ENCODE measurements at regions not wholly inside any gene's neighbourhood (a gene's known extent, or its start where the extent isn't known, plus 50 kb on each side); places are given as distances from the start of the nearest gene placed in this dataset.

GRCh38 chr12:65561798-65562382 lies 262.4 kb upstream of the HMGA2 start:
- H3K79me2 ChIP-seq (ENCODE audit: insufficient read depth, low read depth) = no peaks in the 10 kb centered on the region
- H3K4me3 ChIP-seq (IDR thresholded peaks at IDR 0.05; ENCODE audit: insufficient read depth, low read depth, low read length) = no peak overlapping the region
- no peak overlapping the region for H3K27ac ChIP-seq
- H3K4me1 ChIP-seq (ENCODE audit: low read depth, poor library complexity, severe bottlenecking) = no peaks in the 10 kb centered on the region
- no peaks in the 10 kb centered on the region for H4K20me1 ChIP-seq (ENCODE audit: insufficient read depth)
- no peak for TF ChIP-seq CTCF (conservative IDR thresholded peaks at IDR 0.05; ENCODE audit: low read depth, low read length)
- H2AFZ ChIP-seq (ENCODE audit: low read depth) = no peak overlapping the region
- no peak overlapping the region for H3K4me2 ChIP-seq
- H3K36me3 ChIP-seq (ENCODE audit: insufficient read depth) = no peaks in the 10 kb centered on the region
- no peak overlapping the region for H3K9ac ChIP-seq
- H3K27me3 ChIP-seq (ENCODE audit: insufficient read depth, low read depth) = no peaks in the 10 kb centered on the region

DNA sequence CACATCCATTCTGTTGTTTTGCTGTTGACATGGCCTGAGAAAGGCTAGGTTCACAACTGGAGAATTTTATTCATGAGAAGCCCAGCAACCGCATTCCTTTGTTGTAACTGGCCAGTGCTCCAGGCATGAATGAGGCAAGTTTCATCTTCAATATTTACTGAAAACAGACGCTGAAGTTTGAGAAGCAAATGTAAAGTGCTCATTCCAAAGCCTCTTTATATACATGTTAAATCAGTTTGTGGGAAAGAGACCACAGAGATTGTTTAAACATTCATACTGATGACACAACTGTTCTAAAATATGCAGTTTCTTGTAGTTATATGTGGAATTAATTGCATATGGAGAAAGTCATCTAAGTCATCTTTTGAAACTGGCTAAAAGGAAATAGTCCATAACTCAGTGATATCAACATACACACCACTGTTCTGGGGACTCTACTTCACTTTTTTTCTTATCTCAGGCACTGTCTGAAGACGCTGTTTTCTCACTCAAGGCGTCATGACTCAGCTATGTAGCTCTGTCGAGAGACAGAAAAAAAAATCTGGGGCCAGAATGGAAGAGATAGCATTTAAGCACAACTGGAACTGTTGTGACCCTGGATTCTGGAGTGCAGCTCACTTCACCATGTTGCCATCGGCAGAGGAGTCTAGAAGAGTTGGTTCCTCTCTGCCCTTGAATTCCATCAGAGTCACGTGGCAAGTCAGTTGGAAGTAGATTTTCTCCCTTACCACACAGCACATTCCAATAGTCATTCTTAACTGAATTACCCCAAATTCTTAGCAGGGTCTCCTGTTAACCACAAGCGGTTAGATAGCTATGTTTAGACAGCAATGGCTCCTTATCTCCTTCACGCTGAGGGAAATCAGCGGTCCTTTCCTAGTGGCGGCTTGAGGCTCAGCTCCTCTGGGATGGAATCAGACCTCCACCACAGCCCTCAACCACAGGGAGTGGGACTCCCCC lies 258.4 kb upstream of the HMGA2 start:
- Histone ChIP-seq H3K36me3 (ENCODE audit: insufficient read depth) (no peaks in the 10 kb centered on the region), H3K9ac (no peak overlapping the region), H3K4me1 (ENCODE audit: low read depth, poor library complexity, severe bottlenecking) (no peaks in the 10 kb centered on the region), H4K20me1 (ENCODE audit: insufficient read depth) (no peaks in the 10 kb centered on the region), H3K79me2 (ENCODE audit: insufficient read depth, low read depth) (no peaks in the 10 kb centered on the region), H3K4me2 (no peak overlapping the region), H3K27ac (no peak overlapping the region), H3K4me3 (IDR thresholded peaks at IDR 0.05; ENCODE audit: insufficient read depth, low read depth, low read length) (no peak overlapping the region), H2AFZ (ENCODE audit: low read depth) (no peak overlapping the region), H3K27me3 (ENCODE audit: insufficient read depth, low read depth) (no peaks in the 10 kb centered on the region)
- no peak for TF ChIP-seq CTCF (conservative IDR thresholded peaks at IDR 0.05; ENCODE audit: low read depth, low read length)

DNA sequence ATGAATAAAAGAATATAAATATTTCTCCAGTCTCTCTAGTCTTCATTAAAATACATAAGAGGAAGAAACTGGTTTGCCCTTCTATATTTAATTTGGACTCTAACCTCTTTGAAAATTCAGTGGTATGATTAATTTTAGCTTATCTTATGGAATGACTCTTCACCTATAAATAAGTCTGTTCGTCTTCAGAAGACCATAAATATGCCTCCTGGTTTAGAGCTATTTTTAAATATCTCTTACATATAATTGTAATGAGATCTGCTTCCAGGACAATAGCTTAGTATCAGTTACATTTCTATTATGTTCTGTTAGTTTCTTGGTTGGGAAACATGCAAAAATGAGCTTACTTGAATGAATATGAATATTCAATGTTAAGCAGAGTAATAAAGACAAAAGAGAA lies 257.5 kb upstream of the HMGA2 start:
- Histone ChIP-seq H3K79me2 (ENCODE audit: insufficient read depth, low read depth) (no peaks in the 10 kb centered on the region), H3K4me3 (IDR thresholded peaks at IDR 0.05; ENCODE audit: insufficient read depth, low read depth, low read length) (no peak overlapping the region), H3K27me3 (ENCODE audit: insufficient read depth, low read depth) (no peaks in the 10 kb centered on the region), H4K20me1 (ENCODE audit: insufficient read depth) (no peaks in the 10 kb centered on the region), H3K9ac (no peak overlapping the region), H3K36me3 (ENCODE audit: insufficient read depth) (no peaks in the 10 kb centered on the region), H2AFZ (ENCODE audit: low read depth) (no peak overlapping the region), H3K4me2 (no peak overlapping the region), H3K27ac (no peak overlapping the region), H3K4me1 (ENCODE audit: low read depth, poor library complexity, severe bottlenecking) (no peaks in the 10 kb centered on the region)
- TF ChIP-seq CTCF (conservative IDR thresholded peaks at IDR 0.05; ENCODE audit: low read depth, low read length) = no peak

- H3K4me3 ChIP-seq (IDR thresholded peaks at IDR 0.05; ENCODE audit: insufficient read depth, low read depth, low read length) = no peak overlapping the region
- H3K36me3 ChIP-seq (ENCODE audit: insufficient read depth) = no peaks in the 10 kb centered on the region
- H3K27me3 ChIP-seq (ENCODE audit: insufficient read depth, low read depth) = no peaks in the 10 kb centered on the region
- no peaks in the 10 kb centered on the region for H3K79me2 ChIP-seq (ENCODE audit: insufficient read depth, low read depth)
- no peak overlapping the region for H3K9ac ChIP-seq
- no peaks in the 10 kb centered on the region for H3K4me1 ChIP-seq (ENCODE audit: low read depth, poor library complexity, severe bottlenecking)
- H4K20me1 ChIP-seq (ENCODE audit: insufficient read depth) = no peaks in the 10 kb centered on the region
- no peak for TF ChIP-seq CTCF (conservative IDR thresholded peaks at IDR 0.05; ENCODE audit: low read depth, low read length)
- H2AFZ ChIP-seq (ENCODE audit: low read depth) = no peak overlapping the region
- no peak overlapping the region for H3K27ac ChIP-seq
- H3K4me2 ChIP-seq = no peak overlapping the region
Observed at GRCh38 chr12:65567820-65568219, 256.5 kb upstream of the HMGA2 start.

Data from KMS-11 (cell line).